RWPE2 (cell line): ENCODE measurements at regions not wholly inside any gene's neighbourhood (a gene's known extent, or its start where the extent isn't known, plus 50 kb on each side); places are given as distances from the start of the nearest gene placed in this dataset.

Experiments used
- ATAC-seq: fragments of 200-7000 bp; cut with Tn5 transposase; 3 replicates; pipeline ENCODE4 v1.9.1; 2021; ENCODE audit warnings: low read depth
- DNase-seq: peaks from one replicate; pipeline ENCODE4 v3.0.0-alpha.2; 2020; ENCODE audit warnings: low spot score
- H3K27ac ChIP-seq: fragments of 450-650 bp; 2 replicates; pipeline ENCODE4 v1.5.1; 2017; ENCODE audit warnings: mild to moderate bottlenecking; ENCODE audit not compliant: poor library complexity, severe bottlenecking
- H3K27me3 ChIP-seq: fragments of 250-450 bp; sonication (Bioruptor Pico); 2 replicates; pipeline ENCODE4 v1.5.1; 2021; ENCODE audit warnings: mild to moderate bottlenecking, moderate library complexity; ENCODE audit not compliant: insufficient read depth, poor library complexity, severe bottlenecking
- H3K36me3 ChIP-seq: fragments of 250-450 bp; sonication (Bioruptor Pico); 2 replicates; pipeline ENCODE4 v1.5.1; 2020; ENCODE audit warnings: low read depth, mild to moderate bottlenecking, moderate library complexity
- H3K4me1 ChIP-seq: fragments of 250-450 bp; sonication (Bioruptor Pico); 2 replicates; pipeline ENCODE4 v1.5.1; 2021; ENCODE audit warnings: mild to moderate bottlenecking, moderate library complexity; ENCODE audit not compliant: insufficient read depth, poor library complexity, severe bottlenecking
- H3K4me3 ChIP-seq: fragments of 250-450 bp; sonication (Bioruptor Pico); 2 replicates; pipeline ENCODE4 v1.5.1; 2021; ENCODE audit warnings: mild to moderate bottlenecking, moderate library complexity; ENCODE audit not compliant: severe bottlenecking
- H3K9me3 ChIP-seq: fragments of 250-450 bp; sonication (Bioruptor Pico); 2 replicates; pipeline ENCODE4 v1.5.1; 2021; ENCODE audit warnings: mild to moderate bottlenecking, moderate library complexity; ENCODE audit not compliant: severe bottlenecking
- CTCF ChIP-seq: fragments of 450-650 bp; IDR thresholded peaks from one replicate; pipeline ENCODE4 v1.5.1; 2017; ENCODE audit warnings: mild to moderate bottlenecking, moderate library complexity; ENCODE audit not compliant: poor library complexity, severe bottlenecking

- peaks cover 15% of the 10 kb centered on the region for H3K27me3 ChIP-seq
- H3K27ac ChIP-seq, result no peak overlapping the region
- no peaks in the 10 kb centered on the region for H3K9me3 ChIP-seq
- no peaks in the 10 kb centered on the region for H3K4me1 ChIP-seq
- H3K4me3 ChIP-seq, result no peak overlapping the region
- no peak for DNase-seq
- no peaks in the 10 kb centered on the region for H3K36me3 ChIP-seq
- ATAC-seq, result no peak
- no peak for TF ChIP-seq CTCF
Measured at GRCh38 chr2:117720765-117721164, 93.7 kb upstream of the DDX18 start.

- Histone ChIP-seq H3K36me3 (no peaks in the 10 kb centered on the region), H3K27ac (no peak overlapping the region), H3K4me1 (no peaks in the 10 kb centered on the region), H3K27me3 (no peaks in the 10 kb centered on the region), H3K9me3 (no peaks in the 10 kb centered on the region), H3K4me3 (no peak overlapping the region)
- no peak for ATAC-seq
- TF ChIP-seq CTCF, result no peak
- no peak for DNase-seq
Measured at GRCh38 chr2:117723483-117723882, 91.0 kb upstream of the DDX18 start.

- H3K36me3 ChIP-seq, result no peaks in the 10 kb centered on the region
- no peaks in the 10 kb centered on the region for H3K27me3 ChIP-seq
- H3K4me1 ChIP-seq, result no peaks in the 10 kb centered on the region
- no peak overlapping the region for H3K27ac ChIP-seq
- no peak for TF ChIP-seq CTCF
- H3K9me3 ChIP-seq, result no peaks in the 10 kb centered on the region
- no peak for DNase-seq
- no peak for ATAC-seq
- no peak overlapping the region for H3K4me3 ChIP-seq
Measured at GRCh38 chr2:117723888-117724434, 90.5 kb upstream of the DDX18 start.

GRCh38 chr2:117726747-117727146, 87.7 kb upstream of the DDX18 start:
- Histone ChIP-seq H3K27me3 (no peaks in the 10 kb centered on the region), H3K4me1 (no peaks in the 10 kb centered on the region), H3K27ac (no peak overlapping the region), H3K36me3 (no peaks in the 10 kb centered on the region), H3K4me3 (no peak overlapping the region), H3K9me3 (no peaks in the 10 kb centered on the region)
- DNase-seq (no peak), ATAC-seq (no peak)
- TF ChIP-seq CTCF, result no peak

- H3K4me1 ChIP-seq, result no peaks in the 10 kb centered on the region
Measured at GRCh38 chr2:117737846-117738245, 76.6 kb upstream of the DDX18 start.

More at GRCh38 chr2:117737846-117738245, 76.6 kb upstream of the DDX18 start:
- no peak for TF ChIP-seq CTCF
- Histone ChIP-seq H3K9me3 (no peaks in the 10 kb centered on the region), H3K36me3 (no peaks in the 10 kb centered on the region), H3K27ac (no peak overlapping the region), H3K27me3 (no peaks in the 10 kb centered on the region), H3K4me3 (no peak overlapping the region)
- ATAC-seq (no peak), DNase-seq (no peak)
